Duodenal mucosa (tissue), 2 donors: ENCODE measurements at regions not wholly inside any gene's neighbourhood (a gene's known extent, or its start where the extent isn't known, plus 50 kb on each side); places are given as distances from the start of the nearest gene placed in this dataset.

Source experiments
- H3K27ac ChIP-seq: one replicate; pipeline ENCODE4 v1.7.0; 2013; ENCODE audit warnings: low read depth, low read length
- H3K27me3 ChIP-seq, 2 donors: one replicate each; pipeline ENCODE4 v1.7.0; 2013; ENCODE audit warnings: low read length in 2 of 2, control low read depth in 1 of 2; ENCODE audit not compliant: insufficient read depth in 2 of 2, control insufficient read depth in 1 of 2
- H3K36me3 ChIP-seq, 2 donors: one replicate each; pipeline ENCODE4 v1.7.0; 2013; ENCODE audit warnings: low read length in 2 of 2, control low read depth in 1 of 2; ENCODE audit not compliant: insufficient read depth in 2 of 2, control insufficient read depth in 1 of 2
- H3K4me1 ChIP-seq, 2 donors: one replicate each; pipeline ENCODE4 v1.7.0; 2013; ENCODE audit warnings: low read length in 2 of 2, control low read depth in 1 of 2; ENCODE audit not compliant: insufficient read depth in 2 of 2, control insufficient read depth in 1 of 2
- H3K4me3 ChIP-seq, 2 donors: one replicate each; pipeline ENCODE4 v1.7.0; 2013; ENCODE audit warnings: low read length in 2 of 2, low read depth in 1 of 2
- H3K9ac ChIP-seq, 2 donors: one replicate each; pipeline ENCODE4 v1.7.0; 2013; ENCODE audit warnings: low read length in 2 of 2, low read depth in 1 of 2
- H3K9me3 ChIP-seq, 2 donors: one replicate each; pipeline ENCODE4 v1.7.0; 2013; ENCODE audit warnings: low read length in 2 of 2, control low read depth in 1 of 2; ENCODE audit not compliant: control insufficient read depth in 1 of 2

- Histone ChIP-seq H3K27ac (no peak overlapping the region), H3K4me1 (no peaks in the 10 kb centered on the region), H3K27me3 (peaks cover 22 to 24% of the 10 kb centered on the region in 2 donors), H3K9ac (no peak overlapping the region), H3K36me3 (no peaks in the 10 kb centered on the region), H3K9me3 (no peaks in the 10 kb centered on the region), H3K4me3 (no peak overlapping the region)
Measured at GRCh38 chr6:2507521-2508037, 243.1 kb downstream of the MYLK4 start.

GRCh38 chr6:2507016-2507415 is 243.7 kb downstream of the MYLK4 start:
- H3K27me3 ChIP-seq, result peaks cover 22 to 27% of the 10 kb centered on the region in 2 donors
- no peak overlapping the region for H3K9ac ChIP-seq
- H3K27ac ChIP-seq, result no peak overlapping the region
- H3K4me3 ChIP-seq, result no peak overlapping the region
- H3K4me1 ChIP-seq, result no peaks in the 10 kb centered on the region
- H3K9me3 ChIP-seq, result no peaks in the 10 kb centered on the region
- no peaks in the 10 kb centered on the region for H3K36me3 ChIP-seq

- no peaks in the 10 kb centered on the region for H3K9me3 ChIP-seq
- H3K27me3 ChIP-seq, result peaks cover 18 to 28% of the 10 kb centered on the region in 2 donors
- H3K27ac ChIP-seq, result no peak overlapping the region
- H3K4me3 ChIP-seq, result no peak overlapping the region
- no peak overlapping the region for H3K9ac ChIP-seq
- no peaks in the 10 kb centered on the region for H3K4me1 ChIP-seq
- H3K36me3 ChIP-seq, result no peaks in the 10 kb centered on the region
Measured at GRCh38 chr6:2505624-2506023, 245.1 kb downstream of the MYLK4 start.

- Histone ChIP-seq H3K4me1 (no peaks in the 10 kb centered on the region), H3K9ac (no peak overlapping the region), H3K36me3 (no peaks in the 10 kb centered on the region), H3K27me3 (peaks cover 18 to 28% of the 10 kb centered on the region in 2 donors), H3K9me3 (no peaks in the 10 kb centered on the region), H3K4me3 (no peak overlapping the region), H3K27ac (no peak overlapping the region)
Measured at GRCh38 chr6:2504495-2505064, 246.1 kb downstream of the MYLK4 start.

- Histone ChIP-seq H3K4me3 (no peak overlapping the region), H3K4me1 (no peaks in the 10 kb centered on the region), H3K27ac (no peak overlapping the region), H3K9ac (no peak overlapping the region), H3K27me3 (peaks cover 13 to 28% of the 10 kb centered on the region in 2 donors), H3K36me3 (no peaks in the 10 kb centered on the region), H3K9me3 (no peaks in the 10 kb centered on the region)
Measured at GRCh38 chr6:2503816-2504494, 246.8 kb downstream of the MYLK4 start.

GRCh38 chr6:2502998-2503674 is 247.6 kb downstream of the MYLK4 start:
- Histone ChIP-seq H3K36me3 (no peaks in the 10 kb centered on the region), H3K9ac (no peak overlapping the region), H3K27me3 (peaks cover 13 to 28% of the 10 kb centered on the region in 2 donors), H3K9me3 (no peaks in the 10 kb centered on the region), H3K27ac (no peak overlapping the region), H3K4me3 (no peak overlapping the region), H3K4me1 (no peaks in the 10 kb centered on the region)

- Histone ChIP-seq H3K9me3 (no peaks in the 10 kb centered on the region), H3K27ac (no peak overlapping the region), H3K4me3 (no peak overlapping the region)
Measured at GRCh38 chr6:2502096-2502997, 248.4 kb downstream of the MYLK4 start.

GRCh38 chr6:2497922-2498623 is 252.6 kb downstream of the MYLK4 start:
- H3K36me3 ChIP-seq, result no peaks in the 10 kb centered on the region
- no peaks in the 10 kb centered on the region for H3K9me3 ChIP-seq

More at GRCh38 chr6:2502096-2502997, 248.4 kb downstream of the MYLK4 start:
- Histone ChIP-seq H3K9ac (no peak overlapping the region), H3K4me1 (no peaks in the 10 kb centered on the region), H3K36me3 (no peaks in the 10 kb centered on the region), H3K27me3 (peaks cover 13 to 23% of the 10 kb centered on the region in 2 donors)

GRCh38 chr6:2496291-2496690 is 250.9 kb upstream of the GMDS start:
- H3K4me3 ChIP-seq, result no peak overlapping the region
- H3K9ac ChIP-seq, result no peak overlapping the region
- H3K36me3 ChIP-seq, result no peaks in the 10 kb centered on the region

More at GRCh38 chr6:2497922-2498623, 252.6 kb downstream of the MYLK4 start:
- Histone ChIP-seq H3K9ac (no peak overlapping the region), H3K4me3 (no peak overlapping the region), H3K27ac (no peak overlapping the region), H3K27me3 (peaks cover 0 to 4% of the 10 kb centered on the region in 2 donors), H3K4me1 (no peaks in the 10 kb centered on the region)

More at GRCh38 chr6:2496291-2496690, 250.9 kb upstream of the GMDS start:
- Histone ChIP-seq H3K27ac (no peak overlapping the region), H3K9me3 (no peaks in the 10 kb centered on the region), H3K4me1 (peaks cover 0 to 3% of the 10 kb centered on the region in 2 donors), H3K27me3 (no peaks in the 10 kb centered on the region)
